ENCODE measurements at regions not wholly inside any gene's neighbourhood (a gene's known extent, or its start where the extent isn't known, plus 50 kb on each side); places are given as distances from the start of the nearest gene placed in this dataset.

GRCh38 chr20:50347284-50348063 lies 156.8 kb downstream of the CEBPB start:
- CTCF ChIA-PET = interaction anchor here (0.8 to 1.2 kb wide), 2 partner anchors 9 to 227 kb away, joined by 3 read pairs; no protein-coding TSS in a partner anchor
- H3K27ac Mint-ChIP-seq = no peak overlapping the region
- TF ChIP-seq JAZF1 (CRISPR knock-in tag; IDR thresholded peaks at IDR 0.05) = no peak
- no peak for TF ChIP-seq ZNF425 (CRISPR knock-in tag; conservative IDR thresholded peaks at IDR 0.05)
- no peak for TF ChIP-seq HMGXB4 (CRISPR knock-in tag; IDR thresholded peaks at IDR 0.05)
- no peak for TF ChIP-seq ATF6 (CRISPR knock-in tag; IDR thresholded peaks at IDR 0.05)
- no peak for TF ChIP-seq ATF2 (CRISPR knock-in tag; IDR thresholded peaks at IDR 0.05; ENCODE audit: borderline replicate concordance, low read depth)
- no peak for TF ChIP-seq ZNF396 (CRISPR knock-in tag; IDR thresholded peaks at IDR 0.05; ENCODE audit: borderline replicate concordance)
- no peak for TF ChIP-seq NFE2L1 (CRISPR knock-in tag; IDR thresholded peaks at IDR 0.05)
- TF ChIP-seq EMX1 (CRISPR knock-in tag; IDR thresholded peaks at IDR 0.05) = no peak
- no peak for TF ChIP-seq ATF1 (CRISPR knock-in tag; IDR thresholded peaks at IDR 0.05)
- no peak for TF ChIP-seq MXD4 (CRISPR knock-in tag; IDR thresholded peaks at IDR 0.05; ENCODE audit: borderline replicate concordance)
- no peak for TF ChIP-seq ZNF232 (CRISPR knock-in tag; IDR thresholded peaks at IDR 0.05)
- no peak for TF ChIP-seq FOXK1 (CRISPR knock-in tag; IDR thresholded peaks at IDR 0.05)
- TF ChIP-seq ERG (CRISPR knock-in tag; IDR thresholded peaks at IDR 0.05) = no peak
- no peak for TF ChIP-seq OVOL2 (CRISPR knock-in tag; IDR thresholded peaks at IDR 0.05; ENCODE audit: borderline replicate concordance)
- TF ChIP-seq RORB (CRISPR knock-in tag; IDR thresholded peaks at IDR 0.05) = no peak
- TF ChIP-seq TEAD4 (CRISPR knock-in tag; IDR thresholded peaks at IDR 0.05) = no peak
- TF ChIP-seq AR (CRISPR knock-in tag; IDR thresholded peaks at IDR 0.05) = no peak
- TF ChIP-seq ZNF671 (CRISPR knock-in tag; IDR thresholded peaks at IDR 0.05) = no peak
- no peak for TF ChIP-seq ZBTB43 (CRISPR knock-in tag; IDR thresholded peaks at IDR 0.05)
- H3K4me3 Mint-ChIP-seq = no peak overlapping the region
- no peaks in the 10 kb centered on the region for H3K27me3 Mint-ChIP-seq (ENCODE audit: low read depth)
- H3K4me1 Mint-ChIP-seq = peaks cover 7% of the 10 kb centered on the region
- POLR2A ChIA-PET = no interaction called here
- H3K9me3 Mint-ChIP-seq = no peaks in the 10 kb centered on the region
- DNase-seq (ENCODE audit: low spot score) (no peak), ATAC-seq (no peak)
- no peaks in the 10 kb centered on the region for H3K36me3 Mint-ChIP-seq

Measured in WTC11 (cell line).